VCaP (cell line): ENCODE measurements at regions not wholly inside any gene's neighbourhood (a gene's known extent, or its start where the extent isn't known, plus 50 kb on each side); places are given as distances from the start of the nearest gene placed in this dataset.

Experiments
- H3K27ac ChIP-seq: fragments of 450-650 bp; 2 replicates; pipeline ENCODE4 v1.5.1; 2017
- TF ChIP-seq, protein P1 (sequence below): fragments of 450-650 bp; conservative IDR thresholded peaks from 2 replicates; pipeline ENCODE4 v1.5.1; 2017; ENCODE audit warnings: mild to moderate bottlenecking, moderate library complexity

DNA sequence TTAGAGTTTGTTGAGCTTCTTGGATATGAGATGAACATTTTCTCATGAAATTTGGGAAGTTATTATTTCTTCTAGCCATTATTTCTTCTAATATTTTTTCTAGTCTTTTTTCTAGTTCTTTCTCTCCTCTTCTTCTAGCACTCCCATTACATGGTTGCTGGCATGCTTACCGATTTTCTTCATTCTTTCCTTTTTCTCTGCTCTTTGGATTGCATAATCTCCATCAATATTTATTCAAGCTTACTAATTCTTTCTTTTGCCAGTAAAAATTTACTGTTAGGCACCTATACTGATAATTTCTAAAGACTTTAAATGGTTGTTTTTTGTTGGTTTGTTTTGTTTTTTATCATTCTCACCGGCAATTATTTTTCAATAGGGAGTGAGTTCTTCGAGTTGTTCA lies 114.8 kb upstream of the RASEF start:
- no peak overlapping the region for H3K27ac ChIP-seq
- TF ChIP-seq, protein P1, sequence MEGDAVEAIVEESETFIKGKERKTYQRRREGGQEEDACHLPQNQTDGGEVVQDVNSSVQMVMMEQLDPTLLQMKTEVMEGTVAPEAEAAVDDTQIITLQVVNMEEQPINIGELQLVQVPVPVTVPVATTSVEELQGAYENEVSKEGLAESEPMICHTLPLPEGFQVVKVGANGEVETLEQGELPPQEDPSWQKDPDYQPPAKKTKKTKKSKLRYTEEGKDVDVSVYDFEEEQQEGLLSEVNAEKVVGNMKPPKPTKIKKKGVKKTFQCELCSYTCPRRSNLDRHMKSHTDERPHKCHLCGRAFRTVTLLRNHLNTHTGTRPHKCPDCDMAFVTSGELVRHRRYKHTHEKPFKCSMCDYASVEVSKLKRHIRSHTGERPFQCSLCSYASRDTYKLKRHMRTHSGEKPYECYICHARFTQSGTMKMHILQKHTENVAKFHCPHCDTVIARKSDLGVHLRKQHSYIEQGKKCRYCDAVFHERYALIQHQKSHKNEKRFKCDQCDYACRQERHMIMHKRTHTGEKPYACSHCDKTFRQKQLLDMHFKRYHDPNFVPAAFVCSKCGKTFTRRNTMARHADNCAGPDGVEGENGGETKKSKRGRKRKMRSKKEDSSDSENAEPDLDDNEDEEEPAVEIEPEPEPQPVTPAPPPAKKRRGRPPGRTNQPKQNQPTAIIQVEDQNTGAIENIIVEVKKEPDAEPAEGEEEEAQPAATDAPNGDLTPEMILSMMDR, result no peak

DNA sequence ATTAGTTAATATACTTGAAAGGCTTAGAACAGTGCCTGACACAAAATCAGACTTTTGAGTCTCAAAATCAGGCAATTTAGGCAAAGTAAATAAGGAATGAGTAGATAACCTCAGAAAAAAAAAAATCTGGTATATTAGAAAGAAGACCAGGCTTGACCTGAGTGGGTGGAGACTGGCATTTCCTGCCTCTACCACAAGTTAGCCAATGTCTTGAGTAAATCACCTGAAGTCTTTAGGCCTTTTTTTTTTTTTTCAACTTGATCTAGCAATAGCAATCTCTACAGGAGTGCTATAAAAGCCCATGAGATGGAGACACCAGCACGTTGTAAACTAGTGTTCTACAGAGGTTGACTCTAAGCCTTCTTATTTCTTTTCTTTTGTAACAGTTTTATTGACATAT lies 104.2 kb upstream of the RASEF start:
- peak overlapping the region; percentile 34; the same call in 1 of the 2 replicates for H3K27ac ChIP-seq

GRCh38 chr9:83166372-83166771 lies 103.4 kb upstream of the RASEF start:
- H3K27ac ChIP-seq, result peak overlapping the region; percentile 34
- TF ChIP-seq, protein P1, result no peak

More for the DNA sequence above, 104.2 kb upstream of the RASEF start:
- TF ChIP-seq, protein P1, result no peak

DNA sequence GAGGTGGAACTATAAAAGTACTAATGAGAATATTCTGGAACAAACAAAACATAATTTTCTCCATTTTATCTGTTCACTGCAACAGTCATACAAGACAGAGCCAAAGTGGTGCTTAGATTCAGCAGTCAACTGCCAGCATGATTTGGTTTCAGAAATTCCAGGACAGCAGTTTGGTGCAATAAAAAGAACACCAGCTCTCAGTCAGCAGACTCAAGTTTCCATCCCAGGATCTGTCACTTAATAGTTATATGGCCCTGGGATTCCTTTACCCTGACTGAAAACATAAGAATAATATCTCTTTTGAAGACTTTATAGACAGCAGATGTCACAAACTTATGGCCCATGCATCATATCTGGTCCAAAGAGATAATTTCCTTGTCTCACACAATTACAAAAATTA lies 92.8 kb upstream of the RASEF start:
- TF ChIP-seq, protein P1, result no peak
- H3K27ac ChIP-seq, result no peak overlapping the region

DNA sequence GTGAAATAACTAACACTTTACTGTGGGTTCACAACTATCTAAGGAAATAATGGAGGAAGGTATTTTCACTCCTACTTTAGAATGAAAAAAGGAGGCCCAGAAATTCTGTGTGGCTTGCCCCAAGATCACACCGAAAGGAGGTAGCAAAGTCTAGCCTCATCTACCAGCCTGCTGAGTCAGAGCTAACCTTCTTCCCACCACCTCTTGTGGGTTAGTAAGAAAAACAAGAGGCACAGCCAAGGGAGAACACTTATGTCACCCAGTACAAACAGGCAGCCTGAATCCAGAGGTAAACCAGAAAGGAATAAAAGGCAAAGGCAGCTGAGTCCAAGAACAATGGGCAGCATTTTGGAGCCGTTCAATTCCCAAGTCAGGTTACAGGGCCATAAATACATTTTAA lies 91.9 kb upstream of the RASEF start:
- H3K27ac ChIP-seq, result no peak overlapping the region
- TF ChIP-seq, protein P1, result no peak

DNA sequence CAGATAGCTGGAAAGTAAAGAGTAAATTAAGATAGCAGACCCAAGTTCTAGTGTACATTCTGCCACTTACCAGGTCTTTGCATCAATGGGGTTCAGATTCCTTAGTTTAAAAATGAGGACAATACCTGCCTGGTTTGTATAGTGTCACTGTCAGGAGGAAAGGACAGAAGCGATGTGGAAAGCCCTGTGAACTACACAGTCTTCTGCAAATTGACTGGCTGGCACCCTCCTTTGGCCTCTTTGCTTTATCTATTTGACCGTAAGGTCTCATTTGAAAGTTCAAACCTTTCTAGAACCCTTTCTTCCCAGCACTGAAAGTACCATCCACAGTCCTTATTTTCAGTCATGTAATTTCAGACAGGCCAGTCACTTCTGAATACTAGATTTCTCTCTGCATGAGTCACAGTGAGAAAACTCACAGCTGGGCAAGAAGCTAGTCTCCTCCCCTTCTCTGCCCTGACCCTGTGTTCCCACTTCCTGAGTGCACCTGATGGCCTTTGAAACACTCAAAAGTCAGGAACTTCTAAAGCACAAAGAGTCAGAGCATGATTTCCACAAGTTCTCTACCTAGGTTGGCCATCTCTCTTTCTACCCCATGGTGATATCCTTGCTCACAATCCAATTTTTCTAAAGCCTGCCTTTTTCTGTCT lies 91.3 kb upstream of the RASEF start:
- H3K27ac ChIP-seq, result no peak overlapping the region
- TF ChIP-seq, protein P1, result no peak

- no peak overlapping the region for H3K27ac ChIP-seq
- TF ChIP-seq, protein P1, result no peak
Observed at GRCh38 chr9:83153030-83153429, 90.1 kb upstream of the RASEF start.
